ENCODE measurements at regions not wholly inside any gene's neighbourhood (a gene's known extent, or its start where the extent isn't known, plus 50 kb on each side); places are given as distances from the start of the nearest gene placed in this dataset.

GRCh38 chr4:123327846-123328429, 68.7 kb upstream of the SPRY1 start:
- TF ChIP-seq CTCF (IDR thresholded peaks at IDR 0.05) (no peak), POLR2A (IDR thresholded peaks at IDR 0.05) (no peak), POLR2AphosphoS5 (IDR thresholded peaks at IDR 0.05) (no peak)
